Fibroblast of the aortic adventitia (primary cell): ENCODE measurements at regions not wholly inside any gene's neighbourhood (a gene's known extent, or its start where the extent isn't known, plus 50 kb on each side); places are given as distances from the start of the nearest gene placed in this dataset.

Source experiments
- DNase-seq: peaks from one replicate; pipeline ENCODE4 v3.0.0-alpha.2; 2010; ENCODE audit warnings: low read depth
- H3K4me3 ChIP-seq: 2 replicates; pipeline ENCODE4 v1.5.1; 2011; ENCODE audit warnings: low read depth, mild to moderate bottlenecking, control low read depth, low read length, moderate library complexity
- TF ChIP-seq, protein P1 (sequence below): IDR thresholded peaks from 2 replicates; pipeline ENCODE4 v1.5.1; 2011; ENCODE audit warnings: mild to moderate bottlenecking, low read length, control low read depth, inconsistent platforms; ENCODE audit not compliant: insufficient read depth

DNA sequence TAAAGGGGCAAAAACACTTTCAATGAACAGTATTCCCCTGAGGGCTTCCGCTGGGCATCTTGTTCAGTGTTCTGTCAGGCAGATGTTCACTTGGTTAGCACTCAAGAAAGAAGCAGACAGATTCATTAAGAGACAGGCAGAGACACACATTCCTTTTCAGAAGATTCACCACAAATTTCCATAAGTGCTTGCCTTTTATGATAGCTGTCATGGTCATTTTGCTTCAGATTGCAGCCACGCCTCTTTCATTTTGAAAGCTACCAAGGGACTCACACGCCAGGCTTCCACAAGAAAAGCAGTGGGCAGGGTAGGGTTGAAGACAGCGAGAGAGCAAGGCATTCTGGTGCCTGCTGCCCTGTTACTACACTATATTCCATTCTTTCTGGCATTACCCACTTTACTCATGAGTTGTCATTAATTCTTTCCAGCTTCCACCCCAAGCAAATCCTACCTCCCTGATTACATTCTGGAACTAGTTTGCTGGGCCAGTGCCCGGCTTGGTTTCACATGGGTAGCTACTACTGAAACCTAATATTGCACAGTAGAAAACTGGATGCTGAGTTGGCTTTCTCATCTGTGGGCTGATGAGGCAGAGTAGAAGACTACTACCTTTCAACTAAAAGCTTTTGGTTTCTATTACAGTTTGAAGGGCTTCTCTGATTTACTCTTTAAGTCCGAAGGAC lies 91.2 kb upstream of the COL24A1 start:
- TF ChIP-seq, protein P1, sequence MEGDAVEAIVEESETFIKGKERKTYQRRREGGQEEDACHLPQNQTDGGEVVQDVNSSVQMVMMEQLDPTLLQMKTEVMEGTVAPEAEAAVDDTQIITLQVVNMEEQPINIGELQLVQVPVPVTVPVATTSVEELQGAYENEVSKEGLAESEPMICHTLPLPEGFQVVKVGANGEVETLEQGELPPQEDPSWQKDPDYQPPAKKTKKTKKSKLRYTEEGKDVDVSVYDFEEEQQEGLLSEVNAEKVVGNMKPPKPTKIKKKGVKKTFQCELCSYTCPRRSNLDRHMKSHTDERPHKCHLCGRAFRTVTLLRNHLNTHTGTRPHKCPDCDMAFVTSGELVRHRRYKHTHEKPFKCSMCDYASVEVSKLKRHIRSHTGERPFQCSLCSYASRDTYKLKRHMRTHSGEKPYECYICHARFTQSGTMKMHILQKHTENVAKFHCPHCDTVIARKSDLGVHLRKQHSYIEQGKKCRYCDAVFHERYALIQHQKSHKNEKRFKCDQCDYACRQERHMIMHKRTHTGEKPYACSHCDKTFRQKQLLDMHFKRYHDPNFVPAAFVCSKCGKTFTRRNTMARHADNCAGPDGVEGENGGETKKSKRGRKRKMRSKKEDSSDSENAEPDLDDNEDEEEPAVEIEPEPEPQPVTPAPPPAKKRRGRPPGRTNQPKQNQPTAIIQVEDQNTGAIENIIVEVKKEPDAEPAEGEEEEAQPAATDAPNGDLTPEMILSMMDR: no peak
- no peak overlapping the region for H3K4me3 ChIP-seq
- DNase-seq: peak; percentile 5

DNA sequence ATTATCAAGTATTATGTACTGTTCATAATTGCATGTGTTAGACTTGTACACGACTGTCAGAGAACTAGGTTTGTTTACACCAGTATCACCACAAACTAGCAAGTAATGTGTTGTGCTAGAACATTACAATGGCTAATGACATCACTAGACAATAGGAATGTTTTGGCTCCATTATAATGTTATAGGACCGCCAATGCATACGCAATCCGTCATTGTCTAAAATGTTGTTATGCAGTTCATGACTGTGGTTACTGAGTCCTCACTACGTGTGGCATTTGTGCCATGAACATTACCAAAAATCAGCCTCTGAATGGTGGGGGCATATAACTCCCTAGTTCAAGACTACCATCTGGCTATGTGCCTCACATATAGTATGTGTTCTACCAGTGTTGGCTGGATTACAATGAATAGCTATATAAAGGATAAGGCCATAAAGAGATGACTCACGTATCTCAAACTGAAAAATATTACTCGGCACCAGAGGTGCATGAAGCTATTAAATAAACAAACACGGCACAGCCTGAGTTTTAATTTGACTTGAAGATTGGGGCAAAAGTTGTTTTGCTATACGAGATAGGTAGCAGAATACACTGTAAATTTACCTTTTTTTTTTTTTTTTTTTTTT lies 89.1 kb upstream of the COL24A1 start:
- TF ChIP-seq, protein P1: no peak
- H3K4me3 ChIP-seq: no peak overlapping the region
- DNase-seq: peak; percentile 4

DNA sequence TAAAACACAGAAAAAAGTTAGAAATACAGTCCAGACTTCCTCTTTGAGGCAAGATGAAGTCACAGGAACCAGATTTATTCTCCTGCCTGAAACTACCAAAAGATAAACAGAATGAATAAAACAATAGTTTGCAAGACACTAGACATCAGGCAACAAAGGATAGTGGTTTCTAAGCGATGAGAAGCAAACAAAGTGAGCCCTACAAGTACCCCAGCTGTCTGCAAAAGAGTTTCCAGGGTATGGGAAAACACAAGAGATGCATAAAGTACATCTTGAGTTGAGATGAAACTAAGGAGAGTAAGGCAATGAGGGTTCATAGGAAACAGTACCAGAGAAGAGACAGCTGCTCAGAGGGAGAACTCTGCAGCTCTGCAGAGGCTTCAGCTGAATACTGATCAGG lies 83.3 kb upstream of the COL24A1 start:
- DNase-seq: no peak
- no peak overlapping the region for H3K4me3 ChIP-seq
- TF ChIP-seq, protein P1: no peak

DNA sequence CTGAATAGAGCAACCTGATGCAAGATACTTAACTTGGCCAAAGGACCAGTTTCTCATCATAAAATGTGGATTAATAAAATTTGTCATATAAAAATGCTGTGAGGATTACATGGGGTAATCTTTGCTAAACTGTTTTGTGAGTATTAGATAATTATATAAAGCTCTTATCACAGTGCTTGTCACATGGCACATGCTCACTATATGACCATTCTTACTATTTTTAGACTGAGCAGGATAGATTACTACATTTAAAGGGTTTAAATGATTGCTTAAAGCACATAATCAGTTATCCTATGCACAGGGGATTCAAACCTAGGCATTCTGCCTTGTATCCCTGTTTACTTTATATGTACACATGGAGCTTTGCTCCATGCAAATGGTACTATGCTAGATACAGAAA lies 82.9 kb upstream of the COL24A1 start:
- H3K4me3 ChIP-seq: no peak overlapping the region
- TF ChIP-seq, protein P1: no peak
- DNase-seq: no peak

DNA sequence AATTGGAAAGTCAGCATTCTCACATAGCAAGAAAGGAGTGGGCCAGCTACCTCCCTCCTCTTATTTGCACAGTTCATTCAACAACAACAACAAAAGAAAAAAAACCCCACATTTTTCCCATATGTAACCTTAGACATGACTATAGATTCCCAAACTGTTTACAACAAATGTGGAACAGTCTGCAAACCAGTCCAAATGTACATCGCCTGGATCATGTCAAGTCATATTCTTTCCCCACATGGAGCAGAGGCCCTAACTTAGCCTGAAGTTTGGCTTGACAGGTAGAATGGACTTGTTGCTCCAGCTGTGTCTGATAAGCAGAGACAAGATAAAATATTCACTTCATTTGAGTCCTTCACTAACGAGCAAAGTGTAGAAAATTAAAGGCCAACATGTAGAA lies 81.7 kb upstream of the COL24A1 start:
- no peak overlapping the region for H3K4me3 ChIP-seq
- no peak for DNase-seq
- TF ChIP-seq, protein P1: no peak

DNA sequence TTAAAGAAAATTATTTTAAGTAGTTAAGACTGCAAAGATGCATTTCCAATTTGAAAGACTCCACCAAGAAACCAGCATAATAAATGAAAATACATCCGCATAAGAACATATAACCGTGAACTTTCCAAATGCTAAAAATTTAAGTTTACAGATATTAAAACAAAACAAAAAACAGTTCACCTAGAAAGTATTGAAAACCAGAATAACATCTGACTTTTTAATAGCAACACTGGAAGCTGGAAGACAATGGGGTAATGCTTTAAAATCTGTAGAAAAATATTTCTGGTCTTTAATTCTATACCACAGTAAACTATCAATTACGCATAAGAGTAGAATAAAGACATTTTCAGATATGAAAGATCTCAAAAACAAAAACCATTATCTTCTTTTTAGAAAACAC lies 79.3 kb upstream of the COL24A1 start:
- no peak for DNase-seq
- TF ChIP-seq, protein P1: no peak
- H3K4me3 ChIP-seq: no peak overlapping the region
